PFSK-1 (cell line): ENCODE measurements at regions not wholly inside any gene's neighbourhood (a gene's known extent, or its start where the extent isn't known, plus 50 kb on each side); places are given as distances from the start of the nearest gene placed in this dataset.

Source experiments
- FOXP2 ChIP-seq: optimal IDR thresholded peaks from 2 replicates; pipeline ENCODE3; 2011; ENCODE audit warnings: borderline replicate concordance, control low read depth, inconsistent platforms; ENCODE audit not compliant: insufficient read depth; ENCODE audit errors: extremely low read length, extremely low read depth
- POLR2AphosphoS5 ChIP-seq: IDR thresholded peaks from 2 replicates; pipeline ENCODE4 v1.6.1; 2012; ENCODE audit warnings: low read depth, mild to moderate bottlenecking, control low read depth, low read length, moderate library complexity
- SIN3A ChIP-seq: IDR thresholded peaks from 2 replicates; pipeline ENCODE4 v1.6.1; 2012; ENCODE audit warnings: mild to moderate bottlenecking, low read length, moderate library complexity, borderline replicate concordance; ENCODE audit not compliant: insufficient read depth
- TAF1 ChIP-seq: IDR thresholded peaks from 2 replicates; pipeline ENCODE4 v1.6.1; 2012; ENCODE audit warnings: low read length, control low read depth, borderline replicate concordance; ENCODE audit not compliant: insufficient read depth
- TF ChIP-seq, protein P1 (sequence below), 2 experiments: IDR thresholded peaks; 2 replicates each; pipeline versions ENCODE4 v1.6.1 to v1.8.0; 2011 to 2012; ENCODE audit warnings: low read depth in 2 of 2, low read length in 2 of 2, control low read depth in 1 of 2, inconsistent platforms in 1 of 2, mild to moderate bottlenecking in 1 of 2, moderate library complexity in 1 of 2; ENCODE audit not compliant: insufficient read depth in 1 of 2

DNA sequence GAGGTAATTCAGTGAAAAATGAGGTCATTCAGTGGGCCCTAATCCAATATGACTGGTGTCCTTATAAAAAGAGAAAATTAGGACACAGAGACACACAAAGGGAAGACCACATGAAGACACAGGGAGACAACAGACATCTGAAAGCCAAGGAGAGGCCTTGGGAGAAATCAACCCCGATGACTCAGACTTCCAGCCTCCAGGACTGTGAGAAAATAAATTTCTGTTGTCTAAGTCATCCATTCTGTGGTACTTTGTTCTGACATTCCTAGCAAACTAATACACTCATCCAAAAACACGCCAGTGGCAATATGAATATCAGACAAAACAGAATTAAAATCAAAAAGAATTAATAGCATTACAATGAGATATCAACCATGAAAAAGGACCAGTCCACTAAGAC is 303.7 kb downstream of the SS18 start:
- TF ChIP-seq FOXP2 (no peak), TAF1 (no peak), SIN3A (no peak), POLR2AphosphoS5 (no peak)
- TF ChIP-seq, protein P1, sequence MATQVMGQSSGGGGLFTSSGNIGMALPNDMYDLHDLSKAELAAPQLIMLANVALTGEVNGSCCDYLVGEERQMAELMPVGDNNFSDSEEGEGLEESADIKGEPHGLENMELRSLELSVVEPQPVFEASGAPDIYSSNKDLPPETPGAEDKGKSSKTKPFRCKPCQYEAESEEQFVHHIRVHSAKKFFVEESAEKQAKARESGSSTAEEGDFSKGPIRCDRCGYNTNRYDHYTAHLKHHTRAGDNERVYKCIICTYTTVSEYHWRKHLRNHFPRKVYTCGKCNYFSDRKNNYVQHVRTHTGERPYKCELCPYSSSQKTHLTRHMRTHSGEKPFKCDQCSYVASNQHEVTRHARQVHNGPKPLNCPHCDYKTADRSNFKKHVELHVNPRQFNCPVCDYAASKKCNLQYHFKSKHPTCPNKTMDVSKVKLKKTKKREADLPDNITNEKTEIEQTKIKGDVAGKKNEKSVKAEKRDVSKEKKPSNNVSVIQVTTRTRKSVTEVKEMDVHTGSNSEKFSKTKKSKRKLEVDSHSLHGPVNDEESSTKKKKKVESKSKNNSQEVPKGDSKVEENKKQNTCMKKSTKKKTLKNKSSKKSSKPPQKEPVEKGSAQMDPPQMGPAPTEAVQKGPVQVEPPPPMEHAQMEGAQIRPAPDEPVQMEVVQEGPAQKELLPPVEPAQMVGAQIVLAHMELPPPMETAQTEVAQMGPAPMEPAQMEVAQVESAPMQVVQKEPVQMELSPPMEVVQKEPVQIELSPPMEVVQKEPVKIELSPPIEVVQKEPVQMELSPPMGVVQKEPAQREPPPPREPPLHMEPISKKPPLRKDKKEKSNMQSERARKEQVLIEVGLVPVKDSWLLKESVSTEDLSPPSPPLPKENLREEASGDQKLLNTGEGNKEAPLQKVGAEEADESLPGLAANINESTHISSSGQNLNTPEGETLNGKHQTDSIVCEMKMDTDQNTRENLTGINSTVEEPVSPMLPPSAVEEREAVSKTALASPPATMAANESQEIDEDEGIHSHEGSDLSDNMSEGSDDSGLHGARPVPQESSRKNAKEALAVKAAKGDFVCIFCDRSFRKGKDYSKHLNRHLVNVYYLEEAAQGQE (IDR thresholded peaks at IDR 0.05; ENCODE audit: insufficient read depth in 1 of 2, low read depth in 2 of 2, low read length in 2 of 2) = no peak

DNA sequence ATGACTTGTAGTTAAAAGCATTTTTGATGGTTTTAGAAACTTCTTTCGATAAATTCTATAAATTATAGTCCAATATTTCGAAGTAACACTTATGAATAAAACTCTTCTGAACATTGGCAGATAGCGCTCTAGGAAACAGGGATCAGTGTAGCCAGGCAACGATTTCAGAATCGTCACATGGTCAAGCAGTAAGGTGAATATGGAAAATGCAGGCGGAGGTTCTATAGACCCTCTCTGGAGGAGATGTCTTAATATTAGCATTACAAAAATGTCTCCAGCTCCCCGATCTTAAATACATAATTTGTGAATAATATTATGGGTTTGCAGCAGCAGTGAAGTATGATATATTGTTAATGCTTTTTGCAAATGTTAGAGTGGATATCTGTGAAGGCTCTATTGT is 310.3 kb downstream of the SS18 start:
- TF ChIP-seq SIN3A = no peak
- no peak for TF ChIP-seq POLR2AphosphoS5
- no peak for TF ChIP-seq FOXP2
- TF ChIP-seq, protein P1 (IDR thresholded peaks at IDR 0.05; ENCODE audit: insufficient read depth in 1 of 2, low read depth in 2 of 2, low read length in 2 of 2) = no peak
- no peak for TF ChIP-seq TAF1

DNA sequence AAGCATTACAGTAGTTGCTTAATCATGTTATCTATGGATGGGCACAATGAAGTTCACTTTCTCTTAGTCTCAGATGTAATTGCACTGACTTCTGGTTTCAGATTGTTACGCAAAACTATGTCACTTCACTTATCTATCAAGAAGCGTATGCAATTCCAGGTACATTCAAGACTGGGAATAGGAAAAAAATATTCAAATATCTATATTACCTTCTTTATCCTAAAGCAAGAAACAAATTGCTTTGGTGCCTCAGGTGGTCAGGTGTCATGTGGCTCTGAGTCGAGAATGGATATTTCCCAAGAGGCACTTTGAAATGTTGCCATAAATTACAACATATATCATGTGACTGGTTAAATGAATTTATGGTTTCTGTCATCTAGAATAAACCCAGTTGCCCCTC is 318.6 kb downstream of the SS18 start:
- TF ChIP-seq SIN3A = no peak

DNA sequence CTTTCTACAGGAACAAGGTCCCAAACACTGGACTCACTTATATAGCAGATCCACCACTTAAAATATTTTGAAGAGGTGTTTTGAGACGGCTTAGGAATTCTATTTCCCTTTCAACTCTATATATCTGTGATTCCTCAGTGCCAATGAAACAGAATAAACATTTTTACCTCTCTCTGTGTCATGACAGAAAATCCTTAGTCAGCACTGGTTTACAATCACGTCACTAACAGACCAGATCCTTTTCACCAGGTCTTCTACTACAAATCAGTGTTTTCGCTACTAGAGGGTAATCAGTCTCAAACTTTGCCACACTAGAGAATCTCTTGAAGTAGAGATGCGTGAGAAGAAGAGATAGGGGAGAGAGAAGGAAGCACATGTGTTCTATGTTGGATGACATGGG is 325.6 kb downstream of the SS18 start:
- TF ChIP-seq TAF1 = no peak
- no peak for TF ChIP-seq FOXP2
- TF ChIP-seq POLR2AphosphoS5 = no peak
- TF ChIP-seq, protein P1 (IDR thresholded peaks at IDR 0.05; ENCODE audit: insufficient read depth in 1 of 2, low read depth in 2 of 2, low read length in 2 of 2) = no peak

DNA sequence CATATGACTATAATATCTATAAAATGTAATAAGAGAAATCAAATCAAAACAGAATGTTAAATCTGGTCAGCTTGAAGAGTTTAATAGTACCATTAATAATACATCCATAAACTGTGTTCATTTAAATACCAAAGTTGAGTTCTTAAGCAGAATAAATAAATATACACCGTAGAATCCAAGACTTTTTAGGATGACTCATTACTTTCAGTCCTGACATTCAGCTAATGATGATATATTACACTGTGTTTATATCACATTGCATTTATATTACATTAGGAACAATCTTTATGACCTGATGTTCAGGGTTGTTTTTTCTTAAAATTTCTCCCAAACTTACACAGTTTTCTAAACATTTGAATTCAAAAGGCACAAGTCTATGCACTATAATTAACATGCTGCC is 331.3 kb downstream of the SS18 start:
- TF ChIP-seq, protein P1 (IDR thresholded peaks at IDR 0.05; ENCODE audit: insufficient read depth in 1 of 2, low read depth in 2 of 2, low read length in 2 of 2) = no peak
- TF ChIP-seq FOXP2 (no peak), POLR2AphosphoS5 (no peak), TAF1 (no peak), SIN3A (no peak)

DNA sequence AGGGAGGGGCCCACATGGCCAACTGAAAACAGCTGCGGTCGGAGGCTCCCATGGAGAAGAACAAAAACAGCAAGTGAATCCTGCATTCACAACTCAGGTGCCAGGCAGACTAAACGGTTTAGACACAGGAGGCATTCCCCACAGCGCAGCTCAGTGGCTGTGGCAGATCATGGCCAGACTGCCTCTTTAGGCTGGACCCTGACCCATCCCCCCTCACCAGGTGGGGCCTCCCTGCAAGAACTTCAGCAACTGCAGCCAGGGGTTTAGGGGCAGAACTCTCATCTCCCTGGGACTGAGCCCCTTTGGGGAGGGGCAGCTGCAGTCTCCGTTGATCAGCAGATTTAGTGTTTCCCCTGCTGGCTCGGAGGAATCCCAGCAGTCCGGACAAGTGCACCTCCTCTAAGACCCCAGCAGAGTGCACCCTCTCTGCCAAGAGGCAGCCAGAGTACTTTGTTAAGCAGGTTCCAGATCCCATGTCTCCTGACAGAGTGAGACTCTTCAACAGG is 346.7 kb downstream of the SS18 start:
- TF ChIP-seq, protein P1 (IDR thresholded peaks at IDR 0.05; ENCODE audit: insufficient read depth in 1 of 2, low read depth in 2 of 2, low read length in 2 of 2) = no peak
- TF ChIP-seq FOXP2 = no peak
- TF ChIP-seq SIN3A = no peak
- TF ChIP-seq TAF1 = no peak
- TF ChIP-seq POLR2AphosphoS5 = no peak
